Lower leg skin (tissue), 3 donors: ENCODE measurements at regions not wholly inside any gene's neighbourhood (a gene's known extent, or its start where the extent isn't known, plus 50 kb on each side); places are given as distances from the start of the nearest gene placed in this dataset.

ENCODE experiments used
- CTCF ChIP-seq, 3 donors: fragments of 450-650 bp; IDR thresholded peaks; one replicate each; pipeline ENCODE4 v1.5.1; 2016; ENCODE audit warnings: antibody characterized with exemption in 3 of 3, mild to moderate bottlenecking in 3 of 3, moderate library complexity in 2 of 3
- POLR2A ChIP-seq, 2 donors: fragments of 450-650 bp; IDR thresholded peaks; one replicate each; pipeline ENCODE4 v1.6.1; 2016 to 2017; ENCODE audit warnings: antibody characterized with exemption in 2 of 2, mild to moderate bottlenecking in 1 of 2, moderate library complexity in 1 of 2

DNA sequence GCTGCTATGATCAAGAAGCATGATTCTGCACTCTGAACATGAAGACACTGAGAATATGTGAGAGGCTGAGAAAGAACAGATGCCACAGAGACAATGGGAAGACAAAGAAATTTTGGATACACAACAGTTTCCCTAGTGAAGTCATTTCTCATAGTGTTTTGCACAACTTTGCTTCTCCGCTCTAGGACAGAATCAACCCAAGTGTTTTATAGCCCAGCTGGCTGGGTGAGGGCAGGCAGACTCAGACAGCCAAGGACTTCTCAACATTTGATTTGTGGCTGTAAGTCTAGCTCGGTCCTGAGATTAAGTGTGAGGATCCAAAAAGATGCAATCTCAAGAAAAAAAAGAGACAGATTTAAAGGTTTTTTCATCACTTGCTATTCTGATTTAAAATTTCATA, 536.5 kb upstream of the CRIM1 start:
- no peak for TF ChIP-seq CTCF (IDR thresholded peaks at IDR 0.05)
- TF ChIP-seq POLR2A (IDR thresholded peaks at IDR 0.05): no peak
